HCT116 (cell line): ENCODE measurements at regions not wholly inside any gene's neighbourhood (a gene's known extent, or its start where the extent isn't known, plus 50 kb on each side); places are given as distances from the start of the nearest gene placed in this dataset.

ENCODE experiments used
- ATAC-seq: fragments of 200-7000 bp; cut with Tn5 transposase; 2 replicates; pipeline ENCODE4 v1.9.1; 2020; ENCODE audit warnings: mild to moderate bottlenecking, moderate library complexity
- BruUV-seq: library from RNA; stranded (reverse); fragments of 400-500 nt; replicated peaks from 2 replicates; lab custom pipeline; 2021; lab: Mats Ljungman, UMichigan
- CTCF ChIA-PET: fragments of 300-600 bp; sonication (Branson Sonifier 250); formaldehyde crosslinking; loops from one replicate; lab custom pipeline; 2021; ENCODE audit warnings: antibody characterized with exemption; lab: Charles Lee
- POLR2A ChIA-PET: fragments of 300-600, 350-600 bp; sonication (Branson Sonifier 250); formaldehyde crosslinking; loops from one replicate; lab custom pipeline; 2021; ENCODE audit warnings: antibody characterized with exemption; lab: Charles Lee
- RAD21 ChIA-PET, 2 experiments: fragments of 300-600 bp; sonication (Branson Sonifier 250); formaldehyde crosslinking; loops; one replicate each; lab custom pipeline; 2023; ENCODE audit warnings: low total read pairs in 2 of 2; ENCODE audit not compliant: uncharacterized antibody in 2 of 2, unreplicated experiment in 2 of 2, low non-redundant PET in 1 of 2; lab: Charles Lee
- DNase-seq: peaks from one replicate; pipeline ENCODE4 v3.0.0-alpha.2; 2010; ENCODE audit warnings: low read depth, low spot score
- H2AFZ ChIP-seq: fragments of 200-600 bp; shearing (Covaris generic), sonication (generic); 2 replicates; pipeline ENCODE4 v1.6.1; 2017; ENCODE audit warnings: low read depth, mixed run types, mixed read lengths, antibody characterized with exemption, low read length; ENCODE audit not compliant: poor library complexity, severe bottlenecking
- H3K27ac ChIP-seq: 2 replicates; pipeline ENCODE4 v1.5.1; 2012; ENCODE audit warnings: low read depth, low read length
- H3K27me3 ChIP-seq: fragments of 200-600 bp; sonication (generic); 2 replicates; pipeline ENCODE4 v1.6.1; 2016; ENCODE audit warnings: mixed run types, low read length, mixed read lengths; ENCODE audit not compliant: insufficient read depth
- H3K36me3 ChIP-seq, 2 experiments: fragments of 200-500 bp in 1 of 2; fragments of 200-600 bp in 1 of 2; sonication (Bioruptor generic) in 1 of 2; sonication (generic) in 1 of 2; 2 replicates each; pipeline versions ENCODE4 v1.5.1 to v1.6.1; 2014 to 2016; ENCODE audit warnings: low read length in 2 of 2, inconsistent platforms in 1 of 2, mixed read lengths in 1 of 2, mixed run types in 1 of 2; ENCODE audit not compliant: insufficient read depth in 2 of 2, control insufficient read depth in 1 of 2
- H3K4me1 ChIP-seq, 2 experiments: fragments of 200-600 bp in 1 of 2; sonication (generic) in 1 of 2; 2 replicates each; pipeline versions ENCODE4 v1.5.1 to v1.6.1; 2012 to 2017; ENCODE audit warnings: low read length in 2 of 2, inconsistent platforms in 1 of 2, mild to moderate bottlenecking in 1 of 2, mixed read lengths in 1 of 2, mixed run types in 1 of 2, moderate library complexity in 1 of 2; ENCODE audit not compliant: insufficient read depth in 2 of 2, control insufficient read depth in 1 of 2
- H3K4me2 ChIP-seq: fragments of 200-600 bp; sonication (generic); 2 replicates; pipeline ENCODE4 v1.6.1; 2017; ENCODE audit warnings: mixed run types, low read length, mixed read lengths
- H3K4me3 ChIP-seq, 2 experiments: fragments of 200-600 bp in 1 of 2; sonication (generic) in 1 of 2; replicated peaks in 1 of 2; 2 replicates each; pipeline ENCODE4 v1.5.1; 2011 to 2016; ENCODE audit warnings: low read length in 2 of 2, control low read depth in 1 of 2, low read depth in 1 of 2, mild to moderate bottlenecking in 1 of 2, mixed read lengths in 1 of 2, mixed run types in 1 of 2
- H3K79me2 ChIP-seq: fragments of 200-600 bp; sonication (generic); 2 replicates; pipeline ENCODE4 v1.6.1; 2017; ENCODE audit warnings: mild to moderate bottlenecking, mixed run types, low read length, moderate library complexity, mixed read lengths; ENCODE audit not compliant: insufficient read depth
- H3K9ac ChIP-seq: fragments of 200-600 bp; sonication (generic); 2 replicates; pipeline ENCODE4 v1.6.1; 2016; ENCODE audit warnings: low read length, mixed read lengths
- H3K9me2 ChIP-seq: fragments of 200-600 bp; sonication (generic), shearing (Covaris generic); 2 replicates; pipeline ENCODE4 v1.6.1; 2017; ENCODE audit warnings: mixed run types, mild to moderate bottlenecking, moderate library complexity; ENCODE audit not compliant: insufficient read depth
- H3K9me3 ChIP-seq, 2 experiments: fragments of 200-500 bp in 1 of 2; fragments of 200-600 bp in 1 of 2; sonication (Bioruptor generic) in 1 of 2; sonication (generic) in 1 of 2; 2 replicates each; pipeline ENCODE4 v1.6.1; 2014 to 2017; ENCODE audit warnings: low read length in 2 of 2, mixed read lengths in 2 of 2, inconsistent platforms in 1 of 2, low read depth in 1 of 2, mild to moderate bottlenecking in 1 of 2, mixed run types in 1 of 2, moderate library complexity in 1 of 2; ENCODE audit not compliant: control insufficient read depth in 1 of 2, insufficient read depth in 1 of 2
- H4K20me1 ChIP-seq: fragments of 200-600 bp; sonication (generic), shearing (Covaris generic); 2 replicates; pipeline ENCODE4 v1.6.1; 2017; ENCODE audit warnings: mixed run types, mild to moderate bottlenecking, moderate library complexity; ENCODE audit not compliant: insufficient read depth
- FOSL1 ChIP-seq: IDR thresholded peaks from 2 replicates; pipeline ENCODE4 v1.6.1; 2012; ENCODE audit warnings: low read depth
- POLR2AphosphoS5 ChIP-seq: IDR thresholded peaks from 2 replicates; pipeline ENCODE4 v1.6.1; 2011; ENCODE audit warnings: mild to moderate bottlenecking, low read depth, low read length, moderate library complexity
- REST ChIP-seq: IDR thresholded peaks from 2 replicates; pipeline ENCODE4 v1.6.1; 2012; ENCODE audit warnings: low read depth
- ZBTB33 ChIP-seq: IDR thresholded peaks from 2 replicates; pipeline ENCODE4 v1.6.1; 2011; ENCODE audit warnings: mild to moderate bottlenecking, low read length, moderate library complexity; ENCODE audit not compliant: insufficient replicate concordance; ENCODE audit errors: extremely low read depth
- intact Hi-C: fragments of 100-400 bp; cut with micrococcal nuclease; formaldehyde crosslinking; loops from 2 replicates; pipeline ENCODE4 v1.10.0; 2022

- H4K20me1 ChIP-seq = no peaks in the 10 kb centered on the region
- intact Hi-C loops = no loop called here
- H3K9ac ChIP-seq = no peak overlapping the region
- H3K4me2 ChIP-seq = no peak overlapping the region
- no TSS peak for BruUV-seq
- no peak for DNase-seq
- H3K27me3 ChIP-seq = no peaks in the 10 kb centered on the region
- H3K9me2 ChIP-seq = no peaks in the 10 kb centered on the region
- CTCF ChIA-PET = no interaction called here
- no peaks in the 10 kb centered on the region for H3K4me1 ChIP-seq
- H3K4me3 ChIP-seq = no peak overlapping the region
- TF ChIP-seq REST = no peak
- no peak for TF ChIP-seq ZBTB33
- no peak for TF ChIP-seq FOSL1
- no peak for TF ChIP-seq POLR2AphosphoS5
- RAD21 ChIA-PET = no interaction called here
- peaks cover 10 to 43% of the 10 kb centered on the region in 2 experiments; a peak in 3 of 4 replicates for H3K9me3 ChIP-seq
- ATAC-seq = no peak
- no peak overlapping the region for H2AFZ ChIP-seq
- H3K27ac ChIP-seq = no peak overlapping the region
- no peaks in the 10 kb centered on the region for H3K36me3 ChIP-seq
- POLR2A ChIA-PET = no interaction called here
- no peaks in the 10 kb centered on the region for H3K79me2 ChIP-seq
These were observed 479.9 kb upstream of the NOVA1 start for GRCh38 chr14:27077710-27078109.
